H9 (cell line): ENCODE measurements at regions not wholly inside any gene's neighbourhood (a gene's known extent, or its start where the extent isn't known, plus 50 kb on each side); places are given as distances from the start of the nearest gene placed in this dataset.

Experiments
- DNase-seq: peaks from one replicate; pipeline ENCODE4 v3.0.0-alpha.2; 2017
- H2AFZ ChIP-seq: one replicate; pipeline ENCODE4 v1.6.1; 2013; ENCODE audit warnings: mild to moderate bottlenecking, low read length, control low read depth, moderate library complexity
- H2AK5ac ChIP-seq: 2 replicates; pipeline ENCODE4 v1.6.1; 2013; ENCODE audit warnings: low read length, control low read depth, mixed read lengths; ENCODE audit not compliant: insufficient read length
- H2BK120ac ChIP-seq: one replicate; pipeline ENCODE4 v1.6.1; 2013; ENCODE audit warnings: low read depth, mild to moderate bottlenecking, low read length, control low read depth, inconsistent platforms; ENCODE audit not compliant: poor library complexity, severe bottlenecking
- H2BK12ac ChIP-seq: 2 replicates; pipeline ENCODE4 v1.6.1; 2013; ENCODE audit warnings: low read length, control low read depth, mixed read lengths, low read depth; ENCODE audit not compliant: insufficient read length
- H2BK15ac ChIP-seq: 2 replicates; pipeline ENCODE4 v1.6.1; 2013; ENCODE audit warnings: low read depth, low read length, control low read depth
- H2BK20ac ChIP-seq: one replicate; pipeline ENCODE4 v1.6.1; 2013; ENCODE audit warnings: low read depth, mild to moderate bottlenecking, low read length, control low read depth, inconsistent platforms; ENCODE audit not compliant: poor library complexity, severe bottlenecking
- H2BK5ac ChIP-seq: 2 replicates; pipeline ENCODE4 v1.6.1; 2013; ENCODE audit warnings: low read length, control low read depth, mixed read lengths; ENCODE audit not compliant: insufficient read length
- H3K14ac ChIP-seq: 2 replicates; pipeline ENCODE4 v1.6.1; 2013; ENCODE audit warnings: low read length, control low read depth; ENCODE audit not compliant: insufficient read depth
- H3K18ac ChIP-seq: 2 replicates; pipeline ENCODE4 v1.6.1; 2013; ENCODE audit warnings: low read depth, mild to moderate bottlenecking, mixed read lengths, low read length, control low read depth; ENCODE audit not compliant: insufficient read length
- H3K23ac ChIP-seq: 2 replicates; pipeline ENCODE4 v1.6.1; 2013; ENCODE audit warnings: low read length, control low read depth, mixed read lengths, low read depth; ENCODE audit not compliant: insufficient read length
- H3K23me2 ChIP-seq: 2 replicates; pipeline ENCODE4 v1.6.1; 2013; ENCODE audit warnings: low read depth, mild to moderate bottlenecking, mixed read lengths, low read length, control low read depth; ENCODE audit not compliant: insufficient read length, poor library complexity, severe bottlenecking
- H3K27ac ChIP-seq: 2 replicates; pipeline ENCODE4 v1.5.1; 2013; ENCODE audit warnings: low read length, control low read depth, mixed read lengths, low read depth; ENCODE audit not compliant: insufficient read length
- H3K27me3 ChIP-seq: 2 replicates; pipeline ENCODE4 v1.6.1; 2013; ENCODE audit warnings: low read length, control low read depth, inconsistent platforms; ENCODE audit not compliant: insufficient read depth
- H3K4ac ChIP-seq: 2 replicates; pipeline ENCODE4 v1.6.1; 2013; ENCODE audit warnings: low read depth, mild to moderate bottlenecking, control low read depth, inconsistent platforms, low read length, moderate library complexity
- H3K4me1 ChIP-seq: 2 replicates; pipeline ENCODE4 v1.6.1; 2013; ENCODE audit warnings: low read length, control low read depth, inconsistent platforms; ENCODE audit not compliant: insufficient read depth
- H3K4me2 ChIP-seq: 2 replicates; pipeline ENCODE4 v1.6.1; 2013; ENCODE audit warnings: low read length, control low read depth, mixed read lengths; ENCODE audit not compliant: insufficient read length, insufficient read depth
- H3K56ac ChIP-seq: 2 replicates; pipeline ENCODE4 v1.6.1; 2013; ENCODE audit warnings: low read depth, mild to moderate bottlenecking, mixed read lengths, low read length, control low read depth; ENCODE audit not compliant: insufficient read length
- H3K79me1 ChIP-seq: 2 replicates; pipeline ENCODE4 v1.6.1; 2013; ENCODE audit warnings: low read depth, mild to moderate bottlenecking, moderate library complexity, low read length, control low read depth, inconsistent platforms; ENCODE audit not compliant: insufficient read depth, poor library complexity, severe bottlenecking
- H3K79me2 ChIP-seq: 2 replicates; pipeline ENCODE4 v1.6.1; 2013; ENCODE audit warnings: low read length, control low read depth, inconsistent platforms; ENCODE audit not compliant: insufficient read depth
- H3K9ac ChIP-seq: 2 replicates; pipeline ENCODE4 v1.6.1; 2013; ENCODE audit warnings: low read length, control low read depth, mixed read lengths; ENCODE audit not compliant: insufficient read length; ENCODE audit errors: extremely low read depth
- H3K9me3 ChIP-seq: one replicate; pipeline ENCODE4 v1.6.1; 2013; ENCODE audit warnings: low read depth, low read length, inconsistent platforms; ENCODE audit not compliant: control insufficient read depth
- H3T11ph ChIP-seq: one replicate; pipeline ENCODE4 v1.6.1; 2013; ENCODE audit warnings: mild to moderate bottlenecking, low read length, control low read depth, inconsistent platforms
- H4K20me1 ChIP-seq: one replicate; pipeline ENCODE4 v1.6.1; 2013; ENCODE audit not compliant: control insufficient read depth, insufficient read length, insufficient read depth
- H4K5ac ChIP-seq: 2 replicates; pipeline ENCODE4 v1.6.1; 2013; ENCODE audit warnings: low read depth, mild to moderate bottlenecking, mixed read lengths, low read length, control low read depth; ENCODE audit not compliant: insufficient read length
- H4K8ac ChIP-seq: replicated peaks from 2 replicates; pipeline ENCODE4 v1.6.1; 2013; ENCODE audit warnings: low read length, control low read depth, mixed read lengths, low read depth; ENCODE audit not compliant: insufficient read length
- H4K91ac ChIP-seq: 2 replicates; pipeline ENCODE4 v1.6.1; 2013; ENCODE audit warnings: low read depth, mild to moderate bottlenecking, moderate library complexity, mixed read lengths, low read length, control low read depth; ENCODE audit not compliant: insufficient read length
- H3K27ac Mint-ChIP-seq, 3 experiments: 2 replicates in 2 of 3; 3 replicates in 1 of 3; pipeline ENCODE4 v1.8.0; 2020 to 2021; ENCODE audit warnings: mixed read lengths in 3 of 3, mild to moderate bottlenecking in 1 of 3, moderate library complexity in 1 of 3
- H3K27me3 Mint-ChIP-seq: 2 replicates; pipeline ENCODE4 v1.8.0; 2021; ENCODE audit warnings: low read depth, mild to moderate bottlenecking, moderate library complexity, mixed read lengths
- H3K36me3 Mint-ChIP-seq, 3 experiments: 2 replicates in 2 of 3; 3 replicates in 1 of 3; pipeline ENCODE4 v1.8.0; 2020 to 2021; ENCODE audit warnings: low read depth in 3 of 3, mixed read lengths in 3 of 3; ENCODE audit not compliant: insufficient read depth in 1 of 3
- H3K4me1 Mint-ChIP-seq, 2 experiments: 2 replicates each; pipeline ENCODE4 v1.8.0; 2020; ENCODE audit warnings: mixed read lengths in 2 of 2
- H3K4me3 Mint-ChIP-seq, 2 experiments: 2 replicates in 1 of 2; 3 replicates in 1 of 2; pipeline ENCODE4 v1.8.0; 2020 to 2021; ENCODE audit warnings: mild to moderate bottlenecking in 2 of 2, mixed read lengths in 2 of 2, moderate library complexity in 1 of 2
- H3K9me3 Mint-ChIP-seq, 2 experiments: 2 replicates in 1 of 2; 3 replicates in 1 of 2; pipeline ENCODE4 v1.8.0; 2020; ENCODE audit warnings: mild to moderate bottlenecking in 2 of 2, mixed read lengths in 2 of 2, moderate library complexity in 1 of 2
- WGBS: extraction: QIAGEN DNeasy Blood & Tissue Kit; methylation state at CpG from one replicate; pipeline ENCODE4 v1.1.7; 2013; ENCODE audit warnings: missing lambda C conversion rate, low lambda C conversion rate, mixed read lengths; ENCODE audit not compliant: insufficient read length; ENCODE audit errors: extremely low coverage; 5-methylcytosine and 5-hydroxymethylcytosine counted together
- TF ChIP-seq, protein P1 (sequence below): fragments of 200-600 bp; sonication (generic); conservative IDR thresholded peaks from 3 replicates; pipeline ENCODE4 v1.8.0; 2021; ENCODE audit warnings: antibody characterized with exemption, mild to moderate bottlenecking

DNA sequence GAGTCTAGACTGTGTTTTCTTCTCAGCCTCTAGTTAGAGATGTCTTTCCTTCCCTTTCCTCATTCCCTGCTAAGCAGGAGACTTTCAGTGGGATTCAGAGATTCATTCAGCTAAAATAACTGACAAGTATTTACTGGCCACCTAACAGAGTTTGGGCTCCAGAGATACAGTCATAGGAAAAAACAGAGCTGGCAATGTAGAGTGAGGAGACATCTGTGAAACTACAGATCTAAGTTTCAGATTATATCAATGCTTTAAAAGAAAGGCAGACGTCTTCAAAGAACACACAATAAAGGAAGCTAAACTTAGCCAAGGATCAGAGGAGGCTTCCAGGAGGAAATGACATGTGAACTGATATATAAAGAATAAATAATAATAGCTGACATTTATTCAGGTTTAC is 355.6 kb upstream of the DDI1 start:
- Mint-ChIP-seq H3K4me3 (no peak overlapping the region), H3K27me3 (no peaks in the 10 kb centered on the region), H3K36me3 (no peaks in the 10 kb centered on the region), H3K4me1 (peaks cover 15 to 19% of the 10 kb centered on the region in 2 experiments), H3K9me3 (no peaks in the 10 kb centered on the region), H3K27ac (no peak overlapping the region)
- Histone ChIP-seq H3T11ph (no peak overlapping the region), H3K79me1 (no peaks in the 10 kb centered on the region), H3K4ac (no peak overlapping the region), H3K23ac (no peak overlapping the region), H4K91ac (no peak overlapping the region), H3K9me3 (no peaks in the 10 kb centered on the region), H3K4me2 (no peak overlapping the region), H2BK120ac (no peak overlapping the region), H3K27me3 (no peaks in the 10 kb centered on the region), H3K4me1 (peaks cover 3% of the 10 kb centered on the region; the same call in 1 of the 2 replicates), H2AFZ (no peak overlapping the region), H2BK15ac (no peak overlapping the region), H3K9ac (no peak overlapping the region), H3K14ac (no peak overlapping the region), H3K23me2 (no peaks in the 10 kb centered on the region), H4K20me1 (no peaks in the 10 kb centered on the region), H3K27ac (no peak overlapping the region), H4K5ac (no peak overlapping the region), H2AK5ac (no peak overlapping the region), H3K56ac (no peak overlapping the region), H3K18ac (no peak overlapping the region), H2BK5ac (no peak overlapping the region), H4K8ac (no peak overlapping the region), H3K79me2 (no peaks in the 10 kb centered on the region), H2BK12ac (no peak overlapping the region), H2BK20ac (no peak overlapping the region)
- TF ChIP-seq, protein P1, sequence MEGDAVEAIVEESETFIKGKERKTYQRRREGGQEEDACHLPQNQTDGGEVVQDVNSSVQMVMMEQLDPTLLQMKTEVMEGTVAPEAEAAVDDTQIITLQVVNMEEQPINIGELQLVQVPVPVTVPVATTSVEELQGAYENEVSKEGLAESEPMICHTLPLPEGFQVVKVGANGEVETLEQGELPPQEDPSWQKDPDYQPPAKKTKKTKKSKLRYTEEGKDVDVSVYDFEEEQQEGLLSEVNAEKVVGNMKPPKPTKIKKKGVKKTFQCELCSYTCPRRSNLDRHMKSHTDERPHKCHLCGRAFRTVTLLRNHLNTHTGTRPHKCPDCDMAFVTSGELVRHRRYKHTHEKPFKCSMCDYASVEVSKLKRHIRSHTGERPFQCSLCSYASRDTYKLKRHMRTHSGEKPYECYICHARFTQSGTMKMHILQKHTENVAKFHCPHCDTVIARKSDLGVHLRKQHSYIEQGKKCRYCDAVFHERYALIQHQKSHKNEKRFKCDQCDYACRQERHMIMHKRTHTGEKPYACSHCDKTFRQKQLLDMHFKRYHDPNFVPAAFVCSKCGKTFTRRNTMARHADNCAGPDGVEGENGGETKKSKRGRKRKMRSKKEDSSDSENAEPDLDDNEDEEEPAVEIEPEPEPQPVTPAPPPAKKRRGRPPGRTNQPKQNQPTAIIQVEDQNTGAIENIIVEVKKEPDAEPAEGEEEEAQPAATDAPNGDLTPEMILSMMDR, result no peak
- no peak for DNase-seq
- no CpG with 5 or more reads among the region's 1 CpG for WGBS
